ENCODE measurements at regions not wholly inside any gene's neighbourhood (a gene's known extent, or its start where the extent isn't known, plus 50 kb on each side); places are given as distances from the start of the nearest gene placed in this dataset.

GRCh38 chr6:148179786-148180185 lies 162.9 kb upstream of the SASH1 start:
- Mint-ChIP-seq H3K27ac (no peak overlapping the region), H3K36me3 (ENCODE audit: low read depth) (no peaks in the 10 kb centered on the region), H3K4me1 (no peaks in the 10 kb centered on the region), H3K9me3 (no peaks in the 10 kb centered on the region), H3K27me3 (peaks cover 7% of the 10 kb centered on the region), H3K4me3 (no peak overlapping the region)
- ATAC-seq (ENCODE audit: low read depth) (no peak), DNase-seq (no peak)
- POLR2A ChIA-PET, result no interaction called here
- intact Hi-C loops (cut with micrococcal nuclease), result no loop called here
- TF ChIP-seq CTCF (IDR thresholded peaks at IDR 0.05), result no peak
- CTCF ChIA-PET, result no interaction called here

- no peaks in the 10 kb centered on the region for H3K4me1 Mint-ChIP-seq
- CTCF ChIA-PET, result no interaction called here
- H3K27me3 Mint-ChIP-seq, result peaks cover 7% of the 10 kb centered on the region
- no peaks in the 10 kb centered on the region for H3K36me3 Mint-ChIP-seq (ENCODE audit: low read depth)
- H3K9me3 Mint-ChIP-seq, result no peaks in the 10 kb centered on the region
- intact Hi-C loops (cut with micrococcal nuclease), result no loop called here
- DNase-seq (no peak), ATAC-seq (ENCODE audit: low read depth) (no peak)
- POLR2A ChIA-PET, result no interaction called here
- H3K4me3 Mint-ChIP-seq, result no peak overlapping the region
- TF ChIP-seq CTCF (IDR thresholded peaks at IDR 0.05), result no peak
- H3K27ac Mint-ChIP-seq, result no peak overlapping the region
These were observed 160.3 kb upstream of the SASH1 start for GRCh38 chr6:148182378-148182777.

GRCh38 chr6:148183776-148184175 lies 158.9 kb upstream of the SASH1 start:
- Mint-ChIP-seq H3K9me3 (no peaks in the 10 kb centered on the region), H3K4me1 (no peaks in the 10 kb centered on the region), H3K4me3 (no peak overlapping the region), H3K36me3 (ENCODE audit: low read depth) (no peaks in the 10 kb centered on the region), H3K27me3 (peaks cover 7% of the 10 kb centered on the region), H3K27ac (no peak overlapping the region)
- ChIA-PET CTCF (no interaction called here), POLR2A (no interaction called here)
- no peak for DNase-seq
- no peak for ATAC-seq (ENCODE audit: low read depth)
- intact Hi-C loops (cut with micrococcal nuclease), result no loop called here
- TF ChIP-seq CTCF (IDR thresholded peaks at IDR 0.05), result no peak

- H3K36me3 Mint-ChIP-seq (ENCODE audit: low read depth), result no peaks in the 10 kb centered on the region
- DNase-seq, result no peak
- H3K4me1 Mint-ChIP-seq, result no peaks in the 10 kb centered on the region
- no peak for TF ChIP-seq CTCF (IDR thresholded peaks at IDR 0.05)
- peaks cover 13% of the 10 kb centered on the region for H3K27me3 Mint-ChIP-seq
- CTCF ChIA-PET, result interaction anchor here (0.6 kb wide), 1 partner anchor 349 kb away, joined by 3 read pairs; no protein-coding TSS in a partner anchor
- no peaks in the 10 kb centered on the region for H3K9me3 Mint-ChIP-seq
- H3K4me3 Mint-ChIP-seq, result no peak overlapping the region
- ATAC-seq (ENCODE audit: low read depth), result no peak
- no peak overlapping the region for H3K27ac Mint-ChIP-seq
- POLR2A ChIA-PET, result no interaction called here
- intact Hi-C loops (cut with micrococcal nuclease), result no loop called here
These were observed 155.7 kb upstream of the SASH1 start for GRCh38 chr6:148186916-148187315.

GRCh38 chr6:148192310-148192709 lies 150.3 kb upstream of the SASH1 start:
- ChIA-PET POLR2A (no interaction called here), CTCF (no interaction called here)
- DNase-seq, result no peak
- H3K27me3 Mint-ChIP-seq, result peaks cover 30% of the 10 kb centered on the region
- no peaks in the 10 kb centered on the region for H3K9me3 Mint-ChIP-seq
- no peak overlapping the region for H3K27ac Mint-ChIP-seq
- H3K4me3 Mint-ChIP-seq, result no peak overlapping the region
- no peaks in the 10 kb centered on the region for H3K4me1 Mint-ChIP-seq
- intact Hi-C loops (cut with micrococcal nuclease), result no loop called here
- TF ChIP-seq CTCF (IDR thresholded peaks at IDR 0.05), result no peak
- no peak for ATAC-seq (ENCODE audit: low read depth)
- no peaks in the 10 kb centered on the region for H3K36me3 Mint-ChIP-seq (ENCODE audit: low read depth)
